ENCODE measurements at regions not wholly inside any gene's neighbourhood (a gene's known extent, or its start where the extent isn't known, plus 50 kb on each side); places are given as distances from the start of the nearest gene placed in this dataset.

- H3K9ac ChIP-seq (ENCODE audit: insufficient read depth, low read length, poor library complexity, severe bottlenecking) = no peak overlapping the region
- no peak overlapping the region for H3K27ac Mint-ChIP-seq
- H3K4me3 Mint-ChIP-seq = no peak overlapping the region
- no peak overlapping the region for H3K4me3 ChIP-seq (replicated peaks in 1 of 3; ENCODE audit: low read depth in 2 of 3, low read length in 3 of 3)
- peaks cover 0 to 5% (median 2%) of the 10 kb centered on the region in 7 donors for H3K9me3 Mint-ChIP-seq
- 93% methylated on average over 5 of the region's 6 CpGs for WGBS (ENCODE audit: insufficient coverage)
- H3K27me3 Mint-ChIP-seq (ENCODE audit: low read depth in 3 of 3) = no peaks in the 10 kb centered on the region
- DNase-seq = no peak
- TF ChIP-seq CTCF (IDR thresholded peaks at IDR 0.05) = no peak
- H3K27me3 ChIP-seq (ENCODE audit: control insufficient read depth in 2 of 2, insufficient read depth in 2 of 2, low read length in 2 of 2) = no peaks in the 10 kb centered on the region
- no peaks in the 10 kb centered on the region for H3K36me3 ChIP-seq (replicated peaks in 1 of 2; ENCODE audit: control insufficient read depth in 1 of 2, insufficient read depth in 2 of 2, low read length in 2 of 2)
- intact Hi-C loops (cut with micrococcal nuclease) = no loop called here
- H4K20me1 ChIP-seq (ENCODE audit: insufficient read depth, low read length) = no peaks in the 10 kb centered on the region
- H3K4me1 ChIP-seq (ENCODE audit: control insufficient read depth in 1 of 2, insufficient read depth in 2 of 2, low read length in 2 of 2) = no peaks in the 10 kb centered on the region
- no peaks in the 10 kb centered on the region for H3K79me2 ChIP-seq (ENCODE audit: insufficient read depth, low read length)
- H3K36me3 Mint-ChIP-seq = no peaks in the 10 kb centered on the region
- no peak overlapping the region for H3K4me2 ChIP-seq (replicated peaks; ENCODE audit: extremely low read depth, low read length, poor library complexity, severe bottlenecking)
- H3K4me1 Mint-ChIP-seq = no peaks in the 10 kb centered on the region
- peaks cover 0 to 4% of the 10 kb centered on the region in 2 donors for H3K9me3 ChIP-seq (replicated peaks in 1 of 2; ENCODE audit: control insufficient read depth in 1 of 2, insufficient read depth in 1 of 2, low read length in 2 of 2)
- no peak overlapping the region for H3K27ac ChIP-seq (ENCODE audit: low read depth in 1 of 2, low read length in 2 of 2)
- H2AFZ ChIP-seq (ENCODE audit: insufficient read depth, low read depth, low read length, poor library complexity, severe bottlenecking) = no peak overlapping the region
Observed at GRCh38 chr4:181618038-181618618, 625.1 kb upstream of the TENM3 start.

GRCh38 chr4:181618896-181619295 is 624.3 kb upstream of the TENM3 start:
- intact Hi-C loops (cut with micrococcal nuclease) = no loop called here
- Histone ChIP-seq H3K36me3 (replicated peaks in 1 of 2; ENCODE audit: control insufficient read depth in 1 of 2, insufficient read depth in 2 of 2, low read length in 2 of 2) (no peaks in the 10 kb centered on the region), H3K4me1 (ENCODE audit: control insufficient read depth in 1 of 2, insufficient read depth in 2 of 2, low read length in 2 of 2) (no peaks in the 10 kb centered on the region), H3K9ac (ENCODE audit: insufficient read depth, low read length, poor library complexity, severe bottlenecking) (no peak overlapping the region), H3K4me2 (replicated peaks; ENCODE audit: extremely low read depth, low read length, poor library complexity, severe bottlenecking) (no peak overlapping the region), H4K20me1 (ENCODE audit: insufficient read depth, low read length) (no peaks in the 10 kb centered on the region), H3K9me3 (replicated peaks in 1 of 2; ENCODE audit: control insufficient read depth in 1 of 2, insufficient read depth in 1 of 2, low read length in 2 of 2) (peaks cover 0 to 4% of the 10 kb centered on the region in 2 donors), H3K79me2 (ENCODE audit: insufficient read depth, low read length) (no peaks in the 10 kb centered on the region), H3K27ac (ENCODE audit: low read depth in 1 of 2, low read length in 2 of 2) (no peak overlapping the region), H3K4me3 (replicated peaks in 1 of 3; ENCODE audit: low read depth in 2 of 3, low read length in 3 of 3) (no peak overlapping the region), H2AFZ (ENCODE audit: insufficient read depth, low read depth, low read length, poor library complexity, severe bottlenecking) (no peak overlapping the region), H3K27me3 (ENCODE audit: control insufficient read depth in 2 of 2, insufficient read depth in 2 of 2, low read length in 2 of 2) (no peaks in the 10 kb centered on the region)
- H3K4me3 Mint-ChIP-seq = no peak overlapping the region
- H3K27me3 Mint-ChIP-seq (ENCODE audit: low read depth in 3 of 3) = no peaks in the 10 kb centered on the region
- no peak for DNase-seq
- TF ChIP-seq CTCF (IDR thresholded peaks at IDR 0.05) = no peak
- H3K9me3 Mint-ChIP-seq = peaks cover 0 to 5% (median 2%) of the 10 kb centered on the region in 7 donors
- H3K27ac Mint-ChIP-seq = no peak overlapping the region
- 69% methylated on average over 3 of the region's 5 CpGs for WGBS (ENCODE audit: insufficient coverage)
- H3K4me1 Mint-ChIP-seq = no peaks in the 10 kb centered on the region
- no peaks in the 10 kb centered on the region for H3K36me3 Mint-ChIP-seq

All from CD14-positive monocyte (primary cell).